ENCODE measurements at regions not wholly inside any gene's neighbourhood (a gene's known extent, or its start where the extent isn't known, plus 50 kb on each side); places are given as distances from the start of the nearest gene placed in this dataset.

DNA sequence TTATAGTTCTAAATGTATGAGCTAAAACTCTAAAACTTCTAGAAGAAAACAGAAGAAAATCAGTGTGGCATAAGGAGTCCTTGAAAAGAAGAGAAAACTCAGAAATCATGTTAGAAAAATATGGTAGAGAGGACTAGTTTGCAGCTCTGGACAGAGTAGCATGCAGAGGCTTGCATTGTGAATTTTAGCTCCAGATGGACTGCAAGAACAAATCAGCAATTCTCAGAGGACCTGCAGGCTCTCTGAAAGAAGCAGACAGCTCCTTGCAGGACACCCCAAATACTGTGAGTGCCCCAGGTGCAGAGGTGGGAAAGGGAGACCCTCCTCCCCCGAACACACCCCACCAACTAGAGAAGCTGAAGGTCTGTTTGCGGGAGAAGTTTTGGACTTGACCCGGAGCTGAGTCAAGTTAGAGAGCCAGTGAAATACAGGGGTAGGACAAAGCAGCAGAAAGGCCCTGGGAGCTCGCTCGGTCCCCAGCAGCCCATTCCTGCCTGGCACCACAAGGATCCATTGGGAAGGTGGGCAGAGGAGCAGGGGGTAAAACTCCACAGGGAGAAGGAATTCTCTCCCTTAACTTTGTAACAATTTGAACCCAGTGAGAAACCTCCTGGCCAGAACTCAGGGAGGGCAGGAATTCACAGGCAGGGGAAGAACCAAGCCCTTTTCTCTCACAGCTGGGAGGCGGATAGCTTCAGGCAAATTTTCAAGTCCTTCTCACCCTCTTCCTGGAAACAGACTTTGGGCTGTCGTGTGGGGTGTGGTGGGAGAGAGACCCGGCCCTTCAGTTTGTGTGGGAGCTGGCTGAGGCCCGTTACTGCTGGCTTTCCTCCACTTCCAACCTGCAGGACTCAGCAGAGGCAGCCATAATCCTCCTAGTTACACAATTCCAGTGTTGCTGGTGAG is 216.2 kb upstream of the SLC35G4 start:
- no peak overlapping the region for H3K4me3 Mint-ChIP-seq
- H3K4me1 Mint-ChIP-seq = no peaks in the 10 kb centered on the region
- ATAC-seq (no peak), DNase-seq (no peak)
- no peak overlapping the region for H3K27ac Mint-ChIP-seq
- no peaks in the 10 kb centered on the region for H3K9me3 Mint-ChIP-seq
- H3K36me3 Mint-ChIP-seq (ENCODE audit: low read depth) = no peaks in the 10 kb centered on the region
- no peaks in the 10 kb centered on the region for H3K27me3 Mint-ChIP-seq

DNA sequence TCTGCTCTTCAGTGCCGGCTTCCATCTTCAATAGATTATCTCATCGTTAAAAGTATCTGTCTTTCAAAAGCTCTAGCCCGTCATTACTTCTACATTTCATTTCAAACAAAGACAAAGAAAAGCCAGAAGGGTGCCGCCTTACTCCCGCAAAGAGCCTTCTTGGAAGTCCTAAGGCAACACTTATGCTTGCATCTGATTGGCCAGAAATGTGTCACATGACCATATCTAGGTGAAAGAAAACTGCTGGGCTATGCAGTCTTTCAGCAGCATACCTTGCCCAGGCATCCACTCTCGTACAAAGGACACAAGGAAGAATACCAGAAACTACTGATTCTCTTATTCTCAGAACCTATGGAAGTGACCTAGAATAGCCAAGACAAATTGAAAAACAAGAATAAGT is 217.1 kb upstream of the SLC35G4 start:
- DNase-seq (no peak), ATAC-seq (no peak)
- Mint-ChIP-seq H3K27me3 (no peaks in the 10 kb centered on the region), H3K36me3 (ENCODE audit: low read depth) (no peaks in the 10 kb centered on the region), H3K9me3 (no peaks in the 10 kb centered on the region), H3K27ac (no peak overlapping the region), H3K4me1 (no peaks in the 10 kb centered on the region), H3K4me3 (no peak overlapping the region)

- no peak overlapping the region for H3K4me3 Mint-ChIP-seq
- no peaks in the 10 kb centered on the region for H3K27me3 Mint-ChIP-seq
- no peak overlapping the region for H3K27ac Mint-ChIP-seq
- DNase-seq (no peak), ATAC-seq (no peak)
- no peaks in the 10 kb centered on the region for H3K9me3 Mint-ChIP-seq
- no peaks in the 10 kb centered on the region for H3K4me1 Mint-ChIP-seq
- H3K36me3 Mint-ChIP-seq (ENCODE audit: low read depth) = no peaks in the 10 kb centered on the region
Observed at GRCh38 chr18:11391661-11392060, 217.7 kb upstream of the SLC35G4 start.

DNA sequence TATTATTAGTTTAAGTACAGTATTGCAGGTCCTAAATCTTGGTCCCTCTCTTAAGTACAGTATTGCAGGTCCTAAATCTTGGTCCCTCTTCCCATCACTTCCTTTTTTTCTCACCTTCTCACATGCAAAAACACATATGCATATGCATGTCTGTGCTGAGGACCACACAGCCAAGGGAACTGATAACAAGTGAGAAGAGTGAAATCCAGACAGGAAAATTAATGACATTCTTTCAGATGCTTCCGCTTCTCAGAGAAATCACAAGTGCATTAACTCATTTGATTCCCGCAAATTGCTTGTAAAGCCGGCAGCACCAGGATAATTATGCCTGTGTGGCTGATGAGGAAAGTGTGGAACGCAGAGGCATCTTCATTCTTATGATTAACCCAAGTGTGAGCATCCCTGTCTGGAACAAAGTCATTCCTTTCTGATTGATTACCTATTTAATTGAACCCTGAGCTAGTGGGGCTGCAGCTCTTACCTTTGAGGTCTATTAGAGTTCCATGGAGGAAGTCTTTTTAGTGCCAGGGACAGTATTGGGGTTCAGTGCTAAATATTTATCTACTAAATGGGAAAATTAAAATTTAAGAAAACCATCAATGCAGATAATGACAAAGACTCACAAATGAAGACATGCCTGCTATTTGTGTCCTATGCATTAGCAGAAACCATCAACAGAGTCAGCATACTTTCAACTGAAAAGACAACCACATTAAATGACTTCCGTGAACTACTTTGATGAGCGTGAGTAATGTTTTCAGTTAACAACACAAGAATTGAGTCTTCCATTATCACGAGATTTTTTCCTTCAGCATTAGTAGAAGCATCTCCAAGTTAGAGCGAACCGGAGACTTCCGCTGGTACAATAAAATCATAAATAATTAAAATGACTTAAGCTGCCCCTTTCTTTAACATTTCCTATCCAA is 220.4 kb upstream of the SLC35G4 start:
- Mint-ChIP-seq H3K27me3 (no peaks in the 10 kb centered on the region), H3K9me3 (no peaks in the 10 kb centered on the region), H3K4me3 (no peak overlapping the region), H3K27ac (no peak overlapping the region), H3K4me1 (no peaks in the 10 kb centered on the region), H3K36me3 (ENCODE audit: low read depth) (no peaks in the 10 kb centered on the region)
- ATAC-seq (no peak), DNase-seq (no peak)

DNA sequence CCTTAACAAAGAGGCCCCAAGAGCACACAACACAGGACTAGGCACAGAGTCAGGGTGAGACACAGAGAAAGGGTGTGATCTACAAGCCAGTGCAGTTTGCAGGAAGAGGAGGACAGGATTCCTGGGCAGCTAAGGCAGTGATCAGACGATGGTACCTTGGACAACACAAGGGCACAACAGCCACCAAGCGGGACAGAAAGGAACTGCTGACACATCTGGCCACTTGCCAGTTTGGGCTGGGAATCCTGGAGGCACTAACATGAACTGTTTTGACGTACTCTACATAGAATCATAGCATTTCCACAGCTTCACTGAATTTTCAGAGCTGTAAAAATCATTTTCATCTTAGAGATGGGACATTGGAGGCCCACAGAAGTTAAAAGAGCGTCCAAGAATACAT is 221.5 kb upstream of the SLC35G4 start:
- DNase-seq = no peak
- H3K4me3 Mint-ChIP-seq = no peak overlapping the region
- no peak overlapping the region for H3K27ac Mint-ChIP-seq
- no peak for ATAC-seq
- H3K27me3 Mint-ChIP-seq = no peaks in the 10 kb centered on the region
- no peaks in the 10 kb centered on the region for H3K9me3 Mint-ChIP-seq
- H3K4me1 Mint-ChIP-seq = no peaks in the 10 kb centered on the region
- no peaks in the 10 kb centered on the region for H3K36me3 Mint-ChIP-seq (ENCODE audit: low read depth)

DNA sequence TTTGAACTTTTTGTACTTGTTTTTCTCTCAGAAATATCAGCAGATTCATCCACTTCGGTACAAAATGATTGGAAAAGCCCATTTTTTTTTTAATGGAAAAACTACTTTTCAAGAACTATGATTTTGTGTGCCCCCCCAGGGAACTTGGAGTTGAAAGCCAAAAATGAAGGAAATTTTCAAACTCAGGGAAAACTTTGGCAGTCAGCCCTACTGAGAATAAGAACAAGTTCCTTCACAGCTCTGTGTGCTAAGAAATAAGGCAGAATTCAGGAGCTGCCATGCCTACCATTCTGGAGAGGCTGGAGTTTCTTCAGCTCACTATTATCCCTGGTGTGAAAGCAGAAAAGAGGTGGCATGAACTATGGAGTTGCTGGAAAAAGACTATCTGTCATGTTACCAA is 226.0 kb upstream of the SLC35G4 start:
- Mint-ChIP-seq H3K36me3 (ENCODE audit: low read depth) (no peaks in the 10 kb centered on the region), H3K27me3 (no peaks in the 10 kb centered on the region), H3K27ac (no peak overlapping the region), H3K9me3 (no peaks in the 10 kb centered on the region), H3K4me3 (no peak overlapping the region), H3K4me1 (no peaks in the 10 kb centered on the region)
- no peak for ATAC-seq
- DNase-seq = no peak

- ATAC-seq (no peak), DNase-seq (no peak)
- no peak overlapping the region for H3K4me3 Mint-ChIP-seq
- H3K4me1 Mint-ChIP-seq = no peaks in the 10 kb centered on the region
- H3K27me3 Mint-ChIP-seq = no peaks in the 10 kb centered on the region
- H3K27ac Mint-ChIP-seq = no peak overlapping the region
- H3K36me3 Mint-ChIP-seq (ENCODE audit: low read depth) = no peaks in the 10 kb centered on the region
- H3K9me3 Mint-ChIP-seq = no peaks in the 10 kb centered on the region
Observed at GRCh38 chr18:11380968-11381367, 228.4 kb upstream of the SLC35G4 start.

DNA sequence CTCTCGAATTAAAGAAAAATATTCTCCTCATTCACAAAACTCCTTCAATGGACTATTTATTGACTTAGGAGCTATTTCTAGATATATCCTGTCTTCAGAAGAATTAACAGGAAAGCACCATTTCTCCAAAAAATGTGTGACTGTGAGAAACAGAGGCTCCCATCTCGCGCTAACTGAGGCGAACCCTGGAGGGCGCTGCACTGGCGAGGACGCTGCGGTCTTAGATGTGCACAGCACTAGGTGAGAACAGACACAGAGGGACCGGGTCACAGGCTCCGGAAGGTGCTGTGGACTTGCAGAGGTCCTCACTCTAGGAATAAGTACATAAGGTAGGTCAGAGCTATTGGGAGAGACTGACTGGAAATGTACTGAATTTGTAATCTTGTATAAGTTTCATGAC is 229.7 kb upstream of the SLC35G4 start:
- Mint-ChIP-seq H3K27me3 (no peaks in the 10 kb centered on the region), H3K27ac (no peak overlapping the region), H3K4me3 (no peak overlapping the region), H3K4me1 (no peaks in the 10 kb centered on the region), H3K9me3 (no peaks in the 10 kb centered on the region), H3K36me3 (ENCODE audit: low read depth) (no peaks in the 10 kb centered on the region)
- no peak for DNase-seq
- ATAC-seq = no peak

DNA sequence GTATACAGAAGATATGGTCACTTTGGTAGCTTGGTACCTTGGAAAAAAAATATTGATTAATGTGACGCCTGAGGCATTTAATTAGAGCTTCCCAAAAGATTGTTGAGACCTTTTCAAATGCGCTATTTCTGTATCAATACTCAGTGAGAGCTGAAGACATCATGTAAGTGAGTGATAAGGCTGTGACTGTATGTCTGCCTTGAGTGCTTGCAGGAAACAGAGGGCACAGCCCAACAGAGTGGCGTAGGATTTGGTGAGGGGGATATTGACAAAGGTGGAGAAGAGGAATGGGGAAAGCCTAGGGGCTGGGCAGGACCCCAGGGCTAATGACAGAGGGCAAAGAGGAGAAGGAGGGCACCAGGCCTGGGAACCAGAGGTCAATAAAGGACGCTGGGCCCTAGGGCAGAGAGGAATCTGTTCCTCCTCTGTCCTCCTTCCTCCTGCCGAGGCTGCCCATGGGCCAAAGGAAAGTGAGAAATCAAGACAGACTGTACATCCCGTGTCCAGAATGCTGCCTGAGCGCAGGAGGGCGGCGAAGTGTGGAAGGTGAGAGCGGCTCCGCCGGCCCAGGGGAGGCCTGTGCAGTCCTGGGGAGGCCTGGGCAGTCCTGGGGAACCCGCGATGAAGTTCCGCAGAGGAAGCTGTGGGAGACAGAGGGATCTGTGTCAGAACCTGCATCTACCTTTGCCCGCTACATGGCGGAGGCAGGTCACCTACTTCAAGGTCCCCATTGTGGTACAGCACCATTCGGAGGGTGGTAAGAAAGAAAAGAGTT is 228.6 kb upstream of the PIEZO2 start:
- Mint-ChIP-seq H3K36me3 (ENCODE audit: low read depth) (no peaks in the 10 kb centered on the region), H3K27ac (no peak overlapping the region), H3K4me1 (no peaks in the 10 kb centered on the region), H3K27me3 (no peaks in the 10 kb centered on the region), H3K9me3 (no peaks in the 10 kb centered on the region), H3K4me3 (no peak overlapping the region)
- ATAC-seq (no peak), DNase-seq (no peak)

DNA sequence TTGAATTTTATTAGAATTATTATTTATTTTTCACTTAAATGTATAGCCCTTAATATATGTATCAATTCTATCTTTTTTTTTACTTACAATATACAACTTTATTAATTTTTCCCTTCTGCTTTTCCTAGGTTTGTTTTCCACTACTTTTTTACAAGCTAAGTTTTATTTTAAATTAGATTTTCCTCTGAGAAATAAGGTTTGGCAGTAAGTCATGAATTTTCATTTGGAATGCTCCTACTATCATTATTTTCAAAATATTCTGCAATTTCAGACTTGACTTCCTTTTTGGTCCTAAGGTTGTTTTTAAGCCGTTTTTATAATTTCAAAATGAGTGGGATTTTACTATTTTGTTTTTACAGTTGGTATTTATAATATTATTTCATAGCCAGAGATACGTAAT is 222.8 kb upstream of the PIEZO2 start:
- no peak overlapping the region for H3K4me3 Mint-ChIP-seq
- ATAC-seq (no peak), DNase-seq (no peak)
- no peaks in the 10 kb centered on the region for H3K4me1 Mint-ChIP-seq
- H3K36me3 Mint-ChIP-seq (ENCODE audit: low read depth) = no peaks in the 10 kb centered on the region
- H3K27ac Mint-ChIP-seq = no peak overlapping the region
- no peaks in the 10 kb centered on the region for H3K27me3 Mint-ChIP-seq
- no peaks in the 10 kb centered on the region for H3K9me3 Mint-ChIP-seq

- Mint-ChIP-seq H3K27ac (no peak overlapping the region), H3K36me3 (ENCODE audit: low read depth) (no peaks in the 10 kb centered on the region), H3K4me3 (no peak overlapping the region), H3K9me3 (no peaks in the 10 kb centered on the region), H3K27me3 (no peaks in the 10 kb centered on the region), H3K4me1 (no peaks in the 10 kb centered on the region)
- no peak for ATAC-seq
- DNase-seq = no peak
Observed at GRCh38 chr18:11369556-11369955, 220.2 kb upstream of the PIEZO2 start.

- H3K36me3 Mint-ChIP-seq (ENCODE audit: low read depth) = no peaks in the 10 kb centered on the region
- no peaks in the 10 kb centered on the region for H3K4me1 Mint-ChIP-seq
- ATAC-seq (peak; percentile 33), DNase-seq (no peak)
- no peak overlapping the region for H3K4me3 Mint-ChIP-seq
- no peak overlapping the region for H3K27ac Mint-ChIP-seq
- H3K9me3 Mint-ChIP-seq = no peaks in the 10 kb centered on the region
- no peaks in the 10 kb centered on the region for H3K27me3 Mint-ChIP-seq
Observed at GRCh38 chr18:11368020-11368419, 218.7 kb upstream of the PIEZO2 start.

GRCh38 chr18:11367351-11367750 is 218.0 kb upstream of the PIEZO2 start:
- no peaks in the 10 kb centered on the region for H3K4me1 Mint-ChIP-seq
- DNase-seq (no peak), ATAC-seq (no peak)
- no peak overlapping the region for H3K4me3 Mint-ChIP-seq
- H3K27me3 Mint-ChIP-seq = no peaks in the 10 kb centered on the region
- H3K27ac Mint-ChIP-seq = no peak overlapping the region
- H3K9me3 Mint-ChIP-seq = no peaks in the 10 kb centered on the region
- no peaks in the 10 kb centered on the region for H3K36me3 Mint-ChIP-seq (ENCODE audit: low read depth)

DNA sequence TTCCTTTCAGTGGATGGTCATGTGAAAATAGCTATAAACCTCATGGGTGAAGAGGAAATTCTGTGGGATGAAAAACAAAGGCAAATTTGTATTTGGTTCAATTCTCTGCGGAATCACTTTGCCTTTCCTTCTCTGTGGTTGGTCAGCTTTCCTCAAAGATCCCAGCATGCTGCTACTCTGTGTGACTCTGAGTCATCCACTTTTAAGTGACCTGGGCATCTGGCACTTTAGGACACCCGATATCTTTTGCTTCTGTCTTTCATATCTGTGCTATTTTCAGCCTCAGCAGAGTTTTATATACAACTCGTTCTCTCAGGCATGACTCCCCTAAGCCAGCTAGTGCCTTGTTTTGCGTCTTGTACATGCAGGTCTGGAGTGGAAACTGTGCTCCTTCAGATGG is 217.0 kb upstream of the PIEZO2 start:
- ATAC-seq = no peak
- Mint-ChIP-seq H3K9me3 (no peaks in the 10 kb centered on the region), H3K4me3 (no peak overlapping the region), H3K4me1 (no peaks in the 10 kb centered on the region), H3K27me3 (no peaks in the 10 kb centered on the region), H3K27ac (no peak overlapping the region), H3K36me3 (ENCODE audit: low read depth) (no peaks in the 10 kb centered on the region)
- no peak for DNase-seq

Measured in activated naive CD8-positive, alpha-beta T cell treated with anti-CD3 and anti-CD28 coated beads, Interleukin-2, amount 50 U/mL, for 24 hours (primary cell).